Stimulated activated CD4-positive, alpha-beta T cell treated with anti-CD3 and anti-CD28 coated beads, Interleukin-15, amount 100 ng/mL, for 48 hours (primary cell): ENCODE measurements at regions not wholly inside any gene's neighbourhood (a gene's known extent, or its start where the extent isn't known, plus 50 kb on each side); places are given as distances from the start of the nearest gene placed in this dataset.
"Not testable (repeated sequence)": the region's sequence is repeated elsewhere in the genome, so short reads cannot be mapped to it uniquely, and the experiment has no call there.

Experiments
- DNase-seq, 2 donors: peaks; one replicate each; pipeline ENCODE4 v3.0.0-alpha.2; 2020; ENCODE audit warnings: low read depth in 2 of 2

GRCh38 chr21:33972539-33972938 is 56.9 kb upstream of the ATP5PO start:
- DNase-seq = no peak

- DNase-seq = no peak
These were observed 55.9 kb upstream of the ATP5PO start for GRCh38 chr21:33971492-33972013.

DNA sequence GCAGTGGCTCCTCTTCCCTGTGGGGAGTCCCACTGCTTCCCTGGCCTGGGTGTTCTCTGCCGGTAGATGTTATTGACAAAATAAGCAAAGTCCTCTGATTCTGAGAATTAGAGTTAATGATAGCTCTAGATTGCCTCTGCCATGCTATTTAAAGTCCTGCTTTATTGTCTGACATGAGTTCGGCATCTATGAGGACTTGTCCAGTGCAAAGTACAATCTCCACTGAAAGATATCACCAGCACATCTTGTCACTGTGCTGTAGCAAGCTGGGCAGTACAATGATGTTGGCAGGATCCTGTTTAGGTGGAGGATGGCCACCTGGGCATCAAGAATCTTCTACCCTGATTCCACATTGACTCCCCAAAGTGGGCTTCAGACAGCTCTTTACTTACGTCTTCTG is 54.0 kb upstream of the ATP5PO start:
- DNase-seq = no peak

- no peak for DNase-seq
These were observed 53.4 kb upstream of the ATP5PO start for GRCh38 chr21:33968995-33969348.

DNA sequence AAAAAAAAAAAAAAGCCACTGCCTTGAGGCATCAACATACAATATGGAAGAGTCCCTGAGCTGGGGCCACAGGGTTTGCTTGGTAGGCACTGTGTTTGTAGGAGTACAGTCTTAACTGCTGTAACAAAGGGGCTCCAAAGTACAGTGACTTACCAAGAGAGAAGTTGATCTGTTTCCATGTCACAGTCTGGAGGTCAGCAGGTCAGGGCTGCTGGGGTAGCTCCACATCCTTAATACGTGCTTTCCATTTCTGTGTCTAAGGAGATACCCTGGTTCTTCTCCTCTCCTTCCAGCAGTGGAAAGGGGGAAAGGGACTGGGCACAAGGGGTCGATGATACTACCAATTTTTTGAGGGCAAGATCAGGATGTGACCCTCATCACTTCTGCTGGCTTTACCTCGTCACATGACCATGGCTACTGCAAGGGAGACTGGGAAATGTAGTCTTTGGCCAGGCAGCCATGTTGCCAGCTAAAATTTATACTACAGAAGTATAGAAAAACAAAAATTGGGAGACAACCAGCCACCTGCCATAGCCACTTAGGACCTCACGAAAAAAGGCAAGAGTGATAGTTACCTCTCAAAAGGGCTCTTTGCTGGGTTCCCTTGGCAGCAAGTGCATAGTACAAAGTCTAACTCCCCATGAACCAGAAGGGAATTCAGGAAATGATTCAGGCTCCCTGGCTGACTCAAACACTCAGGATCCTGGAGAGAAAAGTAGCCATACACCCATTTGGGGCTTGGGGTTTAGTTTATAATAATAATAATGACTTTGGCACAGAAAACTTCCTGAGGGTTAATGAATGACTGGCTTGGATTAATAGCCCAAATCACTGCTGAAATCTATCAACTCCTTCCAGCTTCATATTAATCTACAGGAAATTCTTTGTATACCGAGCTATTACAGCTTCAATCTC is 52.7 kb upstream of the ATP5PO start:
- no peak for DNase-seq

GRCh38 chr21:33967086-33967571 is 51.5 kb upstream of the ATP5PO start:
- no peak for DNase-seq

DNA sequence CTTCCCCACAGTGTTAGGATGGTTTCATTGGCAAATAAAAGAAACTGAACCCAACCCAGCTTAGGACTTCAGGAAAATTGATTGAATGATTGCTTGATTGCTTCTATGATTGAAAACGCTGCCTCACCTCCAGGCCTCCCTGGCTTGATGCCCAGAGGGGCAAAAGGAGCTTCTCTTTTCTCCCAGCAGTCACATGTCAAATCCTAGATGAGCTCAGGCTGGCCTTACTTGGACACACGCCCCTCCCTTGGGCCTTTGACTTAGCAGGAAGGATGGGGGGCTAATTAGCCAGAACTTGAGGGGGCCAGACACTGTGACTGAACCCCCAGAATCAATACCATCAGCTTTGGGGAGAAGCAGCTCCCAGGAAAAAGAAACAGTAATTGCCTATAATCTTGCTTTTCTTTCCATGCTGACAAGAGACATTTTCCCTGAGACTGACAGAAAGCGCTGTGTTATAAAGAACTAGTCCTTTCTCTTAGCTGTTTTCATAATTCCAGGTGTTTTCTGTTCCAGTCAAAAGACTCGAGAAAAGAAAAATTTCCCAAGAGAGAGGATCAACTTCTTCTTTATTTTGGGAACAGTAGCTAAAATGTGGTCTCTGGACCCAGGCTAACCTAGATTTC is 50.8 kb upstream of the ATP5PO start:
- no peak for DNase-seq

GRCh38 chr21:33965662-33966061 is 50.1 kb upstream of the ATP5PO start:
- not testable (repeated sequence) for DNase-seq
